Neural cell (in vitro differentiated cells): ENCODE measurements at regions not wholly inside any gene's neighbourhood (a gene's known extent, or its start where the extent isn't known, plus 50 kb on each side); places are given as distances from the start of the nearest gene placed in this dataset.

Experiments
- H2AFZ ChIP-seq: fragments of 200-600, 300-800 bp; sonication (generic), shearing (Covaris generic); 2 replicates; pipeline ENCODE4 v1.6.0; 2014; ENCODE audit warnings: low read depth, mild to moderate bottlenecking, antibody characterized with exemption, low read length, moderate library complexity
- H3F3A ChIP-seq: fragments of 200-600 bp; shearing (Covaris generic); 2 replicates; pipeline ENCODE4 v1.6.1; 2016; ENCODE audit warnings: mild to moderate bottlenecking, moderate library complexity, mixed read lengths, antibody characterized with exemption, low read length; ENCODE audit not compliant: insufficient read depth, poor library complexity, severe bottlenecking
- H3K27ac ChIP-seq: fragments of 200-600, 300-800 bp; sonication (generic), shearing (Covaris generic); 2 replicates; pipeline ENCODE4 v1.5.1; 2014; ENCODE audit warnings: mild to moderate bottlenecking, low read length, moderate library complexity
- H3K27me3 ChIP-seq: fragments of 300-800, 200-600 bp; sonication (generic), shearing (Covaris generic); 2 replicates; pipeline ENCODE4 v1.6.0; 2014; ENCODE audit warnings: mild to moderate bottlenecking, low read depth, low read length, moderate library complexity; ENCODE audit not compliant: insufficient read depth
- H3K36me3 ChIP-seq: fragments of 300-800, 200-600 bp; sonication (generic), shearing (Covaris generic); 2 replicates; pipeline ENCODE4 v1.5.1; 2014; ENCODE audit warnings: mild to moderate bottlenecking, antibody characterized with exemption, low read length, moderate library complexity; ENCODE audit not compliant: insufficient read depth
- H3K4me2 ChIP-seq: fragments of 300-800, 200-600 bp; sonication (generic), shearing (Covaris generic); 2 replicates; pipeline ENCODE4 v1.6.0; 2014; ENCODE audit warnings: mild to moderate bottlenecking, low read length
- H3K4me3 ChIP-seq: fragments of 300-800, 200-600 bp; sonication (generic), shearing (Covaris generic); 2 replicates; pipeline ENCODE4 v1.5.1; 2014; ENCODE audit warnings: mild to moderate bottlenecking, low read length, moderate library complexity
- H3K79me2 ChIP-seq: fragments of 200-600 bp; shearing (Covaris generic); replicated peaks from 2 replicates; pipeline ENCODE4 v1.6.0; 2014; ENCODE audit warnings: mild to moderate bottlenecking, low read length, moderate library complexity; ENCODE audit not compliant: insufficient read depth
- H3K9ac ChIP-seq: fragments of 300-800, 200-600 bp; sonication (generic), shearing (Covaris generic); 2 replicates; pipeline ENCODE4 v1.6.1; 2016; ENCODE audit warnings: mild to moderate bottlenecking, low read length, mixed read lengths
- H3K9me2 ChIP-seq: fragments of 200-600 bp; shearing (Covaris generic); 2 replicates; pipeline ENCODE4 v1.6.1; 2016; ENCODE audit warnings: mild to moderate bottlenecking, low read length, mixed read lengths; ENCODE audit not compliant: insufficient read depth
- H3K9me3 ChIP-seq: fragments of 200-600, 300-800 bp; sonication (generic), shearing (Covaris generic); 2 replicates; pipeline ENCODE4 v1.6.1; 2016; ENCODE audit warnings: mild to moderate bottlenecking, mixed run types, low read length, moderate library complexity, mixed read lengths
- H4K20me1 ChIP-seq: fragments of 200-600 bp; shearing (Covaris generic); 2 replicates; pipeline ENCODE4 v1.6.1; 2016; ENCODE audit warnings: mild to moderate bottlenecking, mixed run types; ENCODE audit not compliant: insufficient read depth
- EP300 ChIP-seq: fragments of 450-650 bp; conservative IDR thresholded peaks from 2 replicates; pipeline ENCODE4 v1.6.1; 2014; ENCODE audit warnings: antibody characterized with exemption, mild to moderate bottlenecking, moderate library complexity; ENCODE audit not compliant: poor library complexity, severe bottlenecking
- EZH2 ChIP-seq: fragments of 200-600, 300-800 bp; shearing (Covaris generic), sonication (generic); IDR thresholded peaks from 2 replicates; pipeline ENCODE4 v1.6.1; 2014; ENCODE audit warnings: antibody characterized with exemption, low read length, borderline replicate concordance, mild to moderate bottlenecking; ENCODE audit not compliant: insufficient read depth, poor library complexity, severe bottlenecking
- MXI1 ChIP-seq: fragments of 450-650 bp; conservative IDR thresholded peaks from 2 replicates; pipeline ENCODE4 v1.6.1; 2014; ENCODE audit warnings: antibody characterized with exemption, mild to moderate bottlenecking; ENCODE audit not compliant: poor library complexity, severe bottlenecking
- POLR2AphosphoS5 ChIP-seq: IDR thresholded peaks from 2 replicates; pipeline ENCODE4 v1.6.1; 2012
- RAD21 ChIP-seq: fragments of 450-650 bp; conservative IDR thresholded peaks from 2 replicates; pipeline ENCODE4 v1.6.1; 2014; ENCODE audit warnings: antibody characterized with exemption, mild to moderate bottlenecking, moderate library complexity
- SMC3 ChIP-seq: fragments of 450-650 bp; conservative IDR thresholded peaks from 2 replicates; pipeline ENCODE4 v1.6.1; 2014; ENCODE audit warnings: antibody characterized with exemption, mild to moderate bottlenecking, moderate library complexity; ENCODE audit not compliant: poor library complexity
- TF ChIP-seq, protein P1 (sequence below): fragments of 450-650 bp; IDR thresholded peaks from 2 replicates; pipeline ENCODE4 v1.5.1; 2014; ENCODE audit warnings: antibody characterized with exemption, mild to moderate bottlenecking, moderate library complexity; ENCODE audit not compliant: poor library complexity, severe bottlenecking
- TF ChIP-seq, protein P2 (sequence below): IDR thresholded peaks from 2 replicates; pipeline ENCODE4 v1.6.1; 2012; ENCODE audit warnings: borderline replicate concordance

DNA sequence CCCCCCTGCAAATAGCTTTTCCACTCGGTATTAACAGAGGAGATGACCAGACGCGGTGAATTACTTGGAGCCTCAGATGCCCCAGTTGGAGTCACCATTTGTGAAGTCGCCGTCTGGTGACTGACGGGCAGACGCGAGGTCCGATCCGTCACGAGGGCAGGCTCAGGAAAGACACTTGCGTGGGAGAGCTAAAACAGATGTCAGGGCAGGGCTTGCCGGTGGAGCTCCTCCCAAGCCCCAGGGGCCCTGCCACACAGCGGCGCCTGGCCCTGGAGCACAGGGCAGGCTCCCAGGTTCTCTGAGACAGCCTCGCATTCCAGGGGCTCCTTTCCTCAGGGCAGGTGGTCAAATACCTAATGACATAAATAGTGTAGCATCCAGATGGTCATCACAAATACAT lies 348.3 kb downstream of the C16orf95 start:
- Histone ChIP-seq H3K79me2 (no peaks in the 10 kb centered on the region), H3K9me3 (peaks cover 3% of the 10 kb centered on the region), H3K4me3 (no peak overlapping the region), H3K9me2 (no peaks in the 10 kb centered on the region), H4K20me1 (no peaks in the 10 kb centered on the region), H3F3A (no peaks in the 10 kb centered on the region), H3K9ac (no peak overlapping the region), H3K4me2 (no peak overlapping the region), H3K27ac (no peak overlapping the region), H3K36me3 (no peaks in the 10 kb centered on the region), H2AFZ (no peak overlapping the region), H3K27me3 (no peaks in the 10 kb centered on the region)
- TF ChIP-seq EP300 (no peak), MXI1 (no peak)
- TF ChIP-seq, protein P1, sequence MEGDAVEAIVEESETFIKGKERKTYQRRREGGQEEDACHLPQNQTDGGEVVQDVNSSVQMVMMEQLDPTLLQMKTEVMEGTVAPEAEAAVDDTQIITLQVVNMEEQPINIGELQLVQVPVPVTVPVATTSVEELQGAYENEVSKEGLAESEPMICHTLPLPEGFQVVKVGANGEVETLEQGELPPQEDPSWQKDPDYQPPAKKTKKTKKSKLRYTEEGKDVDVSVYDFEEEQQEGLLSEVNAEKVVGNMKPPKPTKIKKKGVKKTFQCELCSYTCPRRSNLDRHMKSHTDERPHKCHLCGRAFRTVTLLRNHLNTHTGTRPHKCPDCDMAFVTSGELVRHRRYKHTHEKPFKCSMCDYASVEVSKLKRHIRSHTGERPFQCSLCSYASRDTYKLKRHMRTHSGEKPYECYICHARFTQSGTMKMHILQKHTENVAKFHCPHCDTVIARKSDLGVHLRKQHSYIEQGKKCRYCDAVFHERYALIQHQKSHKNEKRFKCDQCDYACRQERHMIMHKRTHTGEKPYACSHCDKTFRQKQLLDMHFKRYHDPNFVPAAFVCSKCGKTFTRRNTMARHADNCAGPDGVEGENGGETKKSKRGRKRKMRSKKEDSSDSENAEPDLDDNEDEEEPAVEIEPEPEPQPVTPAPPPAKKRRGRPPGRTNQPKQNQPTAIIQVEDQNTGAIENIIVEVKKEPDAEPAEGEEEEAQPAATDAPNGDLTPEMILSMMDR = no peak
- TF ChIP-seq, protein P2, sequence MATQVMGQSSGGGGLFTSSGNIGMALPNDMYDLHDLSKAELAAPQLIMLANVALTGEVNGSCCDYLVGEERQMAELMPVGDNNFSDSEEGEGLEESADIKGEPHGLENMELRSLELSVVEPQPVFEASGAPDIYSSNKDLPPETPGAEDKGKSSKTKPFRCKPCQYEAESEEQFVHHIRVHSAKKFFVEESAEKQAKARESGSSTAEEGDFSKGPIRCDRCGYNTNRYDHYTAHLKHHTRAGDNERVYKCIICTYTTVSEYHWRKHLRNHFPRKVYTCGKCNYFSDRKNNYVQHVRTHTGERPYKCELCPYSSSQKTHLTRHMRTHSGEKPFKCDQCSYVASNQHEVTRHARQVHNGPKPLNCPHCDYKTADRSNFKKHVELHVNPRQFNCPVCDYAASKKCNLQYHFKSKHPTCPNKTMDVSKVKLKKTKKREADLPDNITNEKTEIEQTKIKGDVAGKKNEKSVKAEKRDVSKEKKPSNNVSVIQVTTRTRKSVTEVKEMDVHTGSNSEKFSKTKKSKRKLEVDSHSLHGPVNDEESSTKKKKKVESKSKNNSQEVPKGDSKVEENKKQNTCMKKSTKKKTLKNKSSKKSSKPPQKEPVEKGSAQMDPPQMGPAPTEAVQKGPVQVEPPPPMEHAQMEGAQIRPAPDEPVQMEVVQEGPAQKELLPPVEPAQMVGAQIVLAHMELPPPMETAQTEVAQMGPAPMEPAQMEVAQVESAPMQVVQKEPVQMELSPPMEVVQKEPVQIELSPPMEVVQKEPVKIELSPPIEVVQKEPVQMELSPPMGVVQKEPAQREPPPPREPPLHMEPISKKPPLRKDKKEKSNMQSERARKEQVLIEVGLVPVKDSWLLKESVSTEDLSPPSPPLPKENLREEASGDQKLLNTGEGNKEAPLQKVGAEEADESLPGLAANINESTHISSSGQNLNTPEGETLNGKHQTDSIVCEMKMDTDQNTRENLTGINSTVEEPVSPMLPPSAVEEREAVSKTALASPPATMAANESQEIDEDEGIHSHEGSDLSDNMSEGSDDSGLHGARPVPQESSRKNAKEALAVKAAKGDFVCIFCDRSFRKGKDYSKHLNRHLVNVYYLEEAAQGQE = no peak

DNA sequence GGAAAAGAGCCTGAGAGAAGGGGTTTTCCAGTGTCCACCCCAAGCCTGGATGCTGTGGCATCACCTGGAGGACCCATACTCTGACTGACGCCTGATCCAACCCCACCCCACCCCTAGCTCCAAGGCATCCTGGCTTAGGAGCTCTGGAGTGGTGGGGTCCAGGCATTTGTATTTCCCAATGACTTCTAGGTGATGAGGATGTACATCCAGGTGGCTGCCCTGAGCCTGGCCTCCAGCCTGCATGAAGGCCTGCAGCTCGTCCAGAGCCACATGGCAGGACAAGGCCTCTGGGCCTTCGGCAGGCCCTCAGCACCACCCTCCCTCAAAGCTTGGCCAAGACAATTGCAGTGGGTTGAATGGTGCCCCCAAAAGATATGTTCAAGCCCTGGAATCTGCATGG lies 347.5 kb downstream of the C16orf95 start:
- no peak for TF ChIP-seq EP300
- TF ChIP-seq POLR2AphosphoS5 = no peak
- TF ChIP-seq, protein P1 = no peak
- TF ChIP-seq RAD21 = no peak
- TF ChIP-seq, protein P2 = no peak
- no peak for TF ChIP-seq EZH2
- TF ChIP-seq SMC3 = no peak
- TF ChIP-seq MXI1 = no peak
- Histone ChIP-seq H2AFZ (no peak overlapping the region), H3K9me3 (peaks cover 3% of the 10 kb centered on the region), H3K4me3 (no peak overlapping the region), H3K27ac (no peak overlapping the region), H4K20me1 (no peaks in the 10 kb centered on the region), H3K4me2 (no peak overlapping the region), H3K27me3 (no peaks in the 10 kb centered on the region), H3K9me2 (no peaks in the 10 kb centered on the region), H3K79me2 (no peaks in the 10 kb centered on the region), H3K36me3 (no peaks in the 10 kb centered on the region), H3F3A (no peaks in the 10 kb centered on the region), H3K9ac (no peak overlapping the region)
